HG02970 (cell line): ENCODE measurements at regions not wholly inside any gene's neighbourhood (a gene's known extent, or its start where the extent isn't known, plus 50 kb on each side); places are given as distances from the start of the nearest gene placed in this dataset.

Experiments used
- ATAC-seq: cut with Tn5 transposase; IDR thresholded peaks from one replicate; pipeline ENCODE4 v1.9.1; 2021; ENCODE audit warnings: mild to moderate bottlenecking, moderate library complexity, moderate number of reproducible peaks; ENCODE audit not compliant: unreplicated experiment, low FRiP score

GRCh38 chr15:31934821-31935220 is 95.5 kb upstream of the CHRNA7 start:
- no peak for ATAC-seq

GRCh38 chr15:31953478-31953877 is 76.8 kb upstream of the CHRNA7 start:
- ATAC-seq = no peak

GRCh38 chr15:31954374-31955172 is 75.7 kb upstream of the CHRNA7 start:
- ATAC-seq = no peak

- no peak for ATAC-seq
Measured at GRCh38 chr15:31955734-31956133, 74.6 kb upstream of the CHRNA7 start.

GRCh38 chr15:31957581-31957980 is 72.7 kb upstream of the CHRNA7 start:
- no peak for ATAC-seq

- no peak for ATAC-seq
Measured at GRCh38 chr15:31964586-31965307, 65.6 kb upstream of the CHRNA7 start.

GRCh38 chr15:31970007-31970406 is 60.3 kb upstream of the CHRNA7 start:
- no peak for ATAC-seq

GRCh38 chr15:31973197-31973596 is 57.1 kb upstream of the CHRNA7 start:
- no peak for ATAC-seq

- ATAC-seq = no peak
Measured at GRCh38 chr15:31974154-31974794, 56.0 kb upstream of the CHRNA7 start.

- no peak for ATAC-seq
Measured at GRCh38 chr15:31974855-31975829, 55.2 kb upstream of the CHRNA7 start.

GRCh38 chr15:31975830-31976229 is 54.5 kb upstream of the CHRNA7 start:
- ATAC-seq = no peak

- no peak for ATAC-seq
Measured at GRCh38 chr15:31977138-31977537, 53.2 kb upstream of the CHRNA7 start.

- no peak for ATAC-seq
Measured at GRCh38 chr15:31977812-31978661, 52.3 kb upstream of the CHRNA7 start.
